ENCODE measurements at regions not wholly inside any gene's neighbourhood (a gene's known extent, or its start where the extent isn't known, plus 50 kb on each side); places are given as distances from the start of the nearest gene placed in this dataset.
"Not testable (repeated sequence)": the region's sequence is repeated elsewhere in the genome, so short reads cannot be mapped to it uniquely, and the experiment has no call there.

GRCh38 chr7:142602183-142602582 is 147.1 kb upstream of the PRSS1 start:
- no peak for DNase-seq

- no peak for DNase-seq
Observed at GRCh38 chr7:142598297-142598696, 151.0 kb upstream of the PRSS1 start.

GRCh38 chr7:142597547-142597946 is 151.7 kb upstream of the PRSS1 start:
- no peak for DNase-seq

- no peak for DNase-seq
Observed at GRCh38 chr7:142595816-142596516, 153.3 kb upstream of the PRSS1 start.

GRCh38 chr7:142594078-142594477 is 155.2 kb upstream of the PRSS1 start:
- DNase-seq, result no peak

GRCh38 chr7:142593106-142593505 is 156.2 kb upstream of the PRSS1 start:
- DNase-seq, result no peak

GRCh38 chr7:142592664-142593063 is 156.6 kb upstream of the PRSS1 start:
- no peak for DNase-seq

- DNase-seq, result no peak
Observed at GRCh38 chr7:142592231-142592630, 157.0 kb upstream of the PRSS1 start.

GRCh38 chr7:142590830-142591457 is 158.3 kb upstream of the PRSS1 start:
- no peak for DNase-seq

- no peak for DNase-seq
Observed at GRCh38 chr7:142590077-142590476, 159.2 kb upstream of the PRSS1 start.

- DNase-seq, result peak; percentile 7
Observed at GRCh38 chr7:142587578-142588191, 161.6 kb upstream of the PRSS1 start.

GRCh38 chr7:142586611-142587010 is 162.7 kb upstream of the PRSS1 start:
- DNase-seq, result no peak

- DNase-seq, result no peak
Observed at GRCh38 chr7:142585425-142585824, 163.8 kb upstream of the PRSS1 start.

- no peak for DNase-seq
Observed at GRCh38 chr7:142584765-142585164, 164.5 kb upstream of the PRSS1 start.

- no peak for DNase-seq
Observed at GRCh38 chr7:142583446-142583845, 165.8 kb upstream of the PRSS1 start.

GRCh38 chr7:142582351-142582750 is 166.9 kb upstream of the PRSS1 start:
- no peak for DNase-seq

- DNase-seq, result no peak
Observed at GRCh38 chr7:142581341-142581740, 167.9 kb upstream of the PRSS1 start.

GRCh38 chr7:142579946-142580345 is 169.3 kb upstream of the PRSS1 start:
- no peak for DNase-seq

GRCh38 chr7:142575351-142575750 is 173.9 kb upstream of the PRSS1 start:
- not testable (repeated sequence) for DNase-seq

GRCh38 chr7:142571581-142571980 is 177.7 kb upstream of the PRSS1 start:
- DNase-seq, result no peak

- DNase-seq, result no peak
Observed at GRCh38 chr7:142569851-142570250, 179.4 kb upstream of the PRSS1 start.

- no peak for DNase-seq
Observed at GRCh38 chr7:142568435-142569097, 180.7 kb upstream of the PRSS1 start.

GRCh38 chr7:142567201-142568075 is 181.8 kb upstream of the PRSS1 start:
- no peak for DNase-seq
